Adrenal gland (tissue), 9 donors: ENCODE measurements at regions not wholly inside any gene's neighbourhood (a gene's known extent, or its start where the extent isn't known, plus 50 kb on each side); places are given as distances from the start of the nearest gene placed in this dataset.

Experiments used
- DNase-seq, 7 donors: peaks; one replicate each; pipeline ENCODE4 v3.0.0-alpha.2; 2019 to 2020
- H3K27ac ChIP-seq, 5 donors: fragments of 200-600 bp; sonication (generic) in 4 of 5; 1 replicate in 3 of 5; 2 replicates in 2 of 5; pipeline versions ENCODE4 v1.5.1 to v1.8.0; 2016 to 2020; ENCODE audit warnings: mild to moderate bottlenecking in 1 of 5
- H3K27me3 ChIP-seq: fragments of 200-600 bp; 2 replicates; pipeline ENCODE4 v1.8.0; 2021
- H3K36me3 ChIP-seq, 2 donors: fragments of 200-600 bp; replicated peaks in 1 of 2; 1 replicate in 1 of 2; 2 replicates in 1 of 2; pipeline versions ENCODE4 v1.5.1 to v1.8.0; 2018 to 2022
- H3K4me1 ChIP-seq, 2 donors: fragments of 200-600 bp; replicated peaks in 1 of 2; 1 replicate in 1 of 2; 2 replicates in 1 of 2; pipeline versions ENCODE4 v1.5.1 to v1.8.0; 2018 to 2021
- H3K4me3 ChIP-seq, 4 donors: fragments of 200-600 bp; sonication (generic) in 3 of 4; one replicate each; pipeline ENCODE4 v1.5.1; 2016 to 2018
- H3K9me3 ChIP-seq, 3 donors: fragments of 200-600 bp; sonication (generic) in 1 of 3; replicated peaks in 1 of 3; 1 replicate in 2 of 3; 2 replicates in 1 of 3; pipeline versions ENCODE4 v1.5.1 to v1.8.0; 2016 to 2021
- CTCF ChIP-seq, 6 experiments: fragments of 450-650 bp in 4 of 6; fragments of 200-600 bp in 2 of 6; sonication (generic) in 1 of 6; IDR thresholded peaks; 1 replicate in 5 of 6; 2 replicates in 1 of 6; pipeline versions ENCODE4 v1.5.1 to v1.8.0; 2016 to 2021; ENCODE audit warnings: antibody characterized with exemption in 6 of 6, mild to moderate bottlenecking in 2 of 6, moderate library complexity in 1 of 6
- POLR2A ChIP-seq, 2 donors: fragments of 450-650 bp; IDR thresholded peaks; one replicate each; pipeline ENCODE4 v1.6.1; 2017; ENCODE audit warnings: antibody characterized with exemption in 2 of 2, mild to moderate bottlenecking in 2 of 2, moderate library complexity in 1 of 2
- WGBS, 4 donors: extraction: QIAGEN DNeasy Blood & Tissue Kit in 2 of 4; methylation state at CpG; one replicate each; pipeline versions ENCODE4 v1.1.5 to v1.1.7; 2013 to 2017; 5-methylcytosine and 5-hydroxymethylcytosine counted together
- intact Hi-C, 2 donors: fragments of 100-400 bp; cut with DNase I; formaldehyde crosslinking; loops; one replicate each; pipeline versions ENCODE4 v1.14.1 to v1.15.0; 2022 to 2023
- donor health status: healthy with polysubstance abuse.
- donor health status: Bipolar disorder and iron deficiency.
- donor health status: DM: yes; HTN: yes; CAD: no.
- donor health status: DM: no; HTN: no; CAD: no.
- donor health status: DM: no; HTN: no; CAD: no.

DNA sequence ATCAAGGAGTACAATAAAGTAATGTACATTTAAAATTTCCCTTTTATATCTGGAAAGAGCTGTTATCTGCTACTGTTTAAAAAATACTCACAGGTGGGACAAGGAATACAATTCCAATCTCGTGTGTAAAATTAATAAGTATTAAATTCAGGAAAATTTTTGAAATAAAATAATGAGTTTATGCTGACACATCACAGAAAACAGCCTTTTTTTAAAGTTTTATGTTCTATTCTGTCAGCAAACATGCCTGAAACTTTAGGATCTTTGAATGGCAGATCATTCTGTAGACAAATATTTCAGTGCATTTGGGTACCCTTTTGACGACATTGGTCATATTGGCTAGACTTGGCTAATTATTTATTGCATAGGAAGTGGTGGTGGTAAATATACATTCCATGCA, 254.4 kb upstream of the ETAA1 start:
- 85 to 89% (median 86%) methylated on average over 2 of the region's 2 CpGs for WGBS, 4 donors
- no peak overlapping the region for H3K27ac ChIP-seq
- no peaks in the 10 kb centered on the region for H3K9me3 ChIP-seq

DNA sequence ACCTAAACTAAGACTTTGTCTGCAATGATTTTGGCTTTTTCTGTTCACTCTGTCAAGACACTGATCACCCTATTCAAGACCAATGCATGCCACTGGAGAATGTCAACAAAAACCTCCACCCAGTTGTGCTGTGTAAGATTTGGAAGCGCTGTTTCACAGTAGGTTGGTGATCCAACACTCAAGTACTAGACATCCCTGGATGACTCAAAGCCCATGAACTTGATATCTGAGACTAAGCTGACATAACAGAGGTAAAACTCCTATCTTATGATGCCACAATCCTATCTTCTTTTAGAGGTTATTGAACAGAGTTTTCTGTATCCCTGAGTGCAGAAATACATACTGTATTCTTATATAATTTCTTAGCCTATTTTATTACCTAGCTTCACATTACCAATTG, 251.3 kb upstream of the ETAA1 start:
- Histone ChIP-seq H3K27ac (no peak overlapping the region), H3K27me3 (no peaks in the 10 kb centered on the region)
- 88 to 100% (median 99%) methylated on average over 1 of the region's 1 CpG for WGBS, 4 donors

More for the DNA sequence above, 254.4 kb upstream of the ETAA1 start:
- no peak for DNase-seq
- no peak overlapping the region for H3K4me3 ChIP-seq
- no peak for TF ChIP-seq CTCF (IDR thresholded peaks at IDR 0.05)
- TF ChIP-seq POLR2A (IDR thresholded peaks at IDR 0.05): no peak
- intact Hi-C loops: no loop called here
- no peaks in the 10 kb centered on the region for H3K4me1 ChIP-seq
- no peaks in the 10 kb centered on the region for H3K36me3 ChIP-seq
- H3K27me3 ChIP-seq: no peaks in the 10 kb centered on the region

DNA sequence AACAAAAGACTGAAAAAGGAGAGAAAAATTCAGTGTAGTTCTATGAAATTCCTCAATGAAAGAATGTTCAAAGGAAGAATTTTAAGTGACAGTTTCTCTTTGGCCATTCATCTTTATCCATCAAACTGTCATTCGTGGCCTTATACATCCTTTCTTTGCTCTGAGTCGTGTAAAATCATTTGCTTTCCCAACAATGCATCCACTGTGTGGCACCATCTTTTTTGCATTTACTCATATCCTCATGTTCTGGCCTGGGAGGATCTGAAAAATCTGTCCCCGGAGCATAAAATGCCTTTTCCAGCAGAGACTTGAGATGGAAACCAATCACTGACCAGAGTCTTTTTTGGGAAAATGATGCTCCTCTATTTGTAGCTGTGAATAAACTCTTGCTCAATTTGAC, 240.3 kb upstream of the ETAA1 start:
- intact Hi-C loops: no loop called here
- no peaks in the 10 kb centered on the region for H3K36me3 ChIP-seq
- TF ChIP-seq POLR2A (IDR thresholded peaks at IDR 0.05) (no peak), CTCF (IDR thresholded peaks at IDR 0.05) (no peak)
- no peaks in the 10 kb centered on the region for H3K27me3 ChIP-seq
- DNase-seq: no peak
- 75 to 85% (median 81%) methylated on average over 3 of the region's 3 CpGs for WGBS, 4 donors
- H3K9me3 ChIP-seq: no peaks in the 10 kb centered on the region
- peaks cover 0 to 11% of the 10 kb centered on the region in 2 donors for H3K4me1 ChIP-seq
- H3K4me3 ChIP-seq: no peak overlapping the region
- H3K27ac ChIP-seq: no peak overlapping the region

More for the DNA sequence above, 251.3 kb upstream of the ETAA1 start:
- intact Hi-C loops: no loop called here
- Histone ChIP-seq H3K4me1 (no peaks in the 10 kb centered on the region), H3K4me3 (no peak overlapping the region), H3K36me3 (no peaks in the 10 kb centered on the region), H3K9me3 (no peaks in the 10 kb centered on the region)
- TF ChIP-seq CTCF (IDR thresholded peaks at IDR 0.05) (no peak), POLR2A (IDR thresholded peaks at IDR 0.05) (no peak)
- no peak for DNase-seq

GRCh38 chr2:67158718-67159117, 238.4 kb upstream of the ETAA1 start:
- H3K36me3 ChIP-seq: no peaks in the 10 kb centered on the region
- peak overlapping the region in 1 of 5 donors; percentile 2 for H3K27ac ChIP-seq
- H3K4me3 ChIP-seq: no peak overlapping the region
- no peak for DNase-seq
- intact Hi-C loops: no loop called here
- no peaks in the 10 kb centered on the region for H3K9me3 ChIP-seq
- H3K4me1 ChIP-seq: peaks cover 0 to 11% of the 10 kb centered on the region in 2 donors
- no peaks in the 10 kb centered on the region for H3K27me3 ChIP-seq
- TF ChIP-seq CTCF (IDR thresholded peaks at IDR 0.05) (no peak), POLR2A (IDR thresholded peaks at IDR 0.05) (no peak)
